HG02610 (cell line): ENCODE measurements at regions not wholly inside any gene's neighbourhood (a gene's known extent, or its start where the extent isn't known, plus 50 kb on each side); places are given as distances from the start of the nearest gene placed in this dataset.
A peak's percentile ranks its signal among the peaks of the same experiment; 100 is the strongest.
"Not testable (repeated sequence)": the region's sequence is repeated elsewhere in the genome, so short reads cannot be mapped to it uniquely, and the experiment has no call there.

ENCODE experiments used
- ATAC-seq: cut with Tn5 transposase; IDR thresholded peaks from one replicate; pipeline ENCODE4 v1.9.1; 2021; ENCODE audit warnings: mild to moderate bottlenecking, moderate library complexity; ENCODE audit not compliant: unreplicated experiment

- no peak for ATAC-seq
Measured at GRCh38 chr5:10921160-10921559, 160.1 kb upstream of the DAP start.

DNA sequence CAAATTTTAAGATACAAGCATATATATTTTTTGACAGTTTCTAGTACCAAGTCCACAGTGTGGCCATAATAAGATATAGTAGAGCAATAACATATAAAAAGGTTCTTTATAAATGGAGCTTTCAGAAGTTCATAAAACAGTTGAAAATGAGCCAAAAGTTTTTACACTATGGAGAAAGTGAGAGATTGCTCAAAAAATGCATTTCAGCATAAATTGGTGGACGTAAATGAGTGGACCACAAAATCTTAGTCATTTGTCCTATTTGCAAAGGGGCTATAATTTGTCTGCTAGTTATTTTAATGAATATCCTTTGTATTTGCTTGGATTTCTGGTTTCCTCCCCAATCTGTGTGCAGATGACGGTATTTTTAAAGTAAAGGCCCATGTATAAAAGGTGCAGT is 159.4 kb upstream of the DAP start:
- ATAC-seq: no peak

DNA sequence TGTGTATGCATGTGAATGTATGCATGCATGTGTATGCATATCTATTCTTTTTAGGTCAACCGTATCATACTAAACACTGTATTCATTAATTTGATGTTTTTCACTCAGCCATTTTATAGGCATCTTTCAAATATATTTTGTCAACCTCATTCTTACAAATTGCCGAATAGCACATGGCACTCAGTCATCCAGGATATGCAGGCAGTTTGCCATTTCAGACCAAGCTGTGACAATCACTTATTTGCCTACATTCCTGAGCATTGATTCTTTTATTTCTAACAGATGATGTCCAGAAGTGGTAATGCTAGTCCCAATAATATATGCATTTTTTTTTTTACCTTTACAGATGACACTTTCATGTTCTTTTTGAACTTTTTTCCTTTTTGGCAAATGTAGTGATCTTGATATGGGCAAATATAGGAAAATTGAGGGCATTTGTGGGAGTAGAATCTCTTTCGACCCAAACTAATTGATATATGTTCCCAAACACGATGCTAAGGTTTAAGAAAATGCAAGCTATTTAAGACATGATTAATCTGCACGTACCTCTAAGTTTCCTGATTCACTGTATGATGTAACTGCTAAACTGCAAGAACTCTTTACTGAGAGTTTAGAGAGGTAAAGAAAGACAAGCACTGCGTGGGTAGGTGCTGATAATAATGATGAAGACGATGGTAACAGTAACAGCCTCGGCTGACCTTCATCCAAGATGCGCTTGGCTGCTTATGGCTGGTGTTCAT is 153.9 kb upstream of the DAP start:
- no peak for ATAC-seq

DNA sequence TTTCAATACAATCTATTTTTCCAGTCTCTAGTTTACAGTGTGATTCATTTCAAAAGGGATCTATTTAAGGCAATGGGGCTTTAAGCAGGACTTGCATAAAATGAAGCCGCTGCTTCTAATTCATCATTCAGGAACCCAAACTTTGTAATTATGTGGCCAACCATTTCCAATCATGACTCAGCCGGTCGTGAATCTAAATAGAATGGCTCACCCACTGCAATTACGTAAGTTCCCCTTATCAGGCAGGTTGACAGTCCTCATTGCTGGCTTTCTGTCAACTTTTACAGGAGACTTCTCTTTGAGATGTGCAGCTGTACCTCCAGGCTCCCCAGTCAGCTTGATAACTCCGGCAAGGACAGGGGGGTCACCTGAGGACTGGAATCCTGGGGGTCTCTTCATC is 152.8 kb upstream of the DAP start:
- peak; percentile 53 for ATAC-seq

GRCh38 chr5:10913181-10913810 is 152.3 kb upstream of the DAP start:
- no peak for ATAC-seq

DNA sequence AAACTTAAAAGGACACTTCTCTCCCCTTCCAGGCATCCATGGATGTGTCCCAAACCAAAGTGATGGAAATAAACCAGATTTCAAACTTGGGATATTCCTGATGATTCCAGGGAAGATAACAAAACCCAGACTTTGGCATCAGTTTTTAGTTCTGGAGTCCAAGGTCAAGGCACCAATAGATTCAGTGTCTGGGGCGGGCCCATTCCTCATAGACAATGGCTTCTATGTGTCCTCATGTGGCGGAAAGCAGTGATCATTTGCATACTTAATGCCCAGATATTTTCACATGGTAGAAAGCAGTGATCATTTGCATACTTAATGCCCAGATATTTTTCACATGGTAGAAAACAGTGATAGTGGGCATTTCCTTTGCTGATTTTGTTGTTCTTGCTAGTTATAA is 151.4 kb upstream of the DAP start:
- no peak for ATAC-seq

GRCh38 chr5:10910261-10910660 is 149.2 kb upstream of the DAP start:
- no peak for ATAC-seq

DNA sequence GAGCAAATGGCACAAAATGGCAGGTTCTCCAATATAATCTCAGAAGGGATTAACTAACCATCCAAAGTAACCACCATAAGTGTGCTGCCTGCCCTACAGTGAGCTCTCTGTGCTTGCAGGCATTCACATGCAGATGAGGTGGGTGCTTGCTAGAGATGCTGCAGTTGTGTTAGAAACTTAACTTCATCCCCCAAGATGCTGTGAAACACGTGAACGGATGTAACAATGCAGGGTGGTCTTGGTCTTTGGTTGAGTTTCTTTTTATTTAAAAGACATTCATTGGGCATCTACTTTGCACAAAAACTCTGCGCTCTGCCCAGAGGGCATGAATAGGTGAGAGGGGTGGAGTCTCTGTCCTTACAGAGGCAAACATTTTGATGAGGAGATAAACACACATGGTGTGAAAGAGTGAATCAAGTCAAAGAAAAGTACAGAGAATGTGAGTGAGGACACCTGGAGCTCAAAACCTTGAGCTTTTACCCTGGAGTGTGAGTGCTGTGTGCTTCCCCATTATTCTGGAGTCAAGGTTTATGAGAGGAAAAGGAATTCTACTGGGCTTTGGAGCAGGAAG is 143.9 kb upstream of the DAP start:
- no peak for ATAC-seq

- no peak for ATAC-seq
Measured at GRCh38 chr5:10903786-10904560, 142.9 kb upstream of the DAP start.

GRCh38 chr5:10902145-10902544 is 141.1 kb upstream of the DAP start:
- ATAC-seq: no peak

GRCh38 chr5:10898514-10898913 is 137.5 kb upstream of the DAP start:
- ATAC-seq: no peak

- ATAC-seq: no peak
Measured at GRCh38 chr5:10896016-10896415, 135.0 kb upstream of the DAP start.

- ATAC-seq: no peak
Measured at GRCh38 chr5:10894445-10895054, 133.5 kb upstream of the DAP start.

- ATAC-seq: no peak
Measured at GRCh38 chr5:10892911-10893215, 131.8 kb upstream of the DAP start.

- no peak for ATAC-seq
Measured at GRCh38 chr5:10892147-10892910, 131.3 kb upstream of the DAP start.

- no peak for ATAC-seq
Measured at GRCh38 chr5:10891193-10891592, 130.2 kb upstream of the DAP start.

DNA sequence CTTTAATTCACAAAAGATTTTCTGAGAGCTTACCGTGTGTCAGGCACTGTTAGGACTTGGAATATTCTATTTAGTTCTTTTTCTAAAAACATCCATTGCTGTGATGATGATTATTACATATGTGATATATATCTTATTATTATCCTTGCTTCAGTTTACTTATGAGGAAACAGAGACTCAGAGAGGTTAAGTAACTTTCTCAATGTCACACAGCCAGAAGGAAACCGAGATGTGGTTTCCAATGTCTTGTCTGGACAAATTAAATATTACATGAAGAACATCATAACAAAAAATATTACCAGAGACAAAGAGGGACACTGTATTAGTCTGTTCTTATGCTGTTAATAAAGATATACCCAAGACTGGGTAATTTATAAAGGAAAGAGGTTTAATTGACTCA is 125.5 kb upstream of the DAP start:
- no peak for ATAC-seq

GRCh38 chr5:10885026-10885425 is 124.0 kb upstream of the DAP start:
- no peak for ATAC-seq

GRCh38 chr5:10883945-10884344 is 122.9 kb upstream of the DAP start:
- not testable (repeated sequence) for ATAC-seq

DNA sequence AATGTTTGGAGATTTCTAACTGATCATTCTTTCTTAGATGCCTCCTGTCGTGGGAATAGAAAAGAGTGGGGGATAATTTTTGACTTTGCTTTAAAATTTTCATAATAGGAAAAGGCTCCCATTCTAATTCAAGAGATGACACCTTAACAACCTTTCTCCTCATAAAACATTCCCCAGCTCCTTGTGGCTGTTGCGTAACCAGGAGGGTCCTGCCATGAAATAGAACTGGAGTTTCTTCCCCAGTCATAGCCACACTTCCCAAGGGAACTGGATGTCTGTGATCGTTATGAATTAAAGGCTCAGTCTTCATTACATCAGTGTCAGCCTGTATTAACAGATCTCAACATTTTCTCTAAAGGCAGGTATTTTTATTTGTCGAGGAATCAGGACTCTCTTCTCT is 119.9 kb upstream of the DAP start:
- no peak for ATAC-seq

DNA sequence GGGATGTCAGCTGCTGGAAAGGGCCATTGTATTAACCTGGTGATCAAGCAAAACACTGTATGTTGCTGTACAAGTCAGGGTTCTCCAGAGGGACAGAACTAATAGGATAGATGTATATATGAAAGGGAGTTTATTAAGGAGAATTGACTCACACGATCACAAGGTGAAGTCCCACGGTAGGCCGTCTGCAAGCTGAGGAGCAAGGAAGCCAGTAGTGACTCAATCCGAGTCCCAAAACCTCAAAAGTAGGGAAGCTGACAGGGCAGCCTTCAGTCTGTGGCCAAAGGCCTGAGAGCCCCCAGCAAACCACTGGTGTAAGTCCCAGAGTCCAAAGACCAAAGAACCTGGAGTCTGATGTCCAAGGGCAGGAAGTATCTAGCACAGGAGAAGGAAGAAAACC is 116.0 kb upstream of the DAP start:
- not testable (repeated sequence) for ATAC-seq
